Neural cell (in vitro differentiated cells): ENCODE measurements at regions not wholly inside any gene's neighbourhood (a gene's known extent, or its start where the extent isn't known, plus 50 kb on each side); places are given as distances from the start of the nearest gene placed in this dataset.

Experiments
- H2AFZ ChIP-seq: fragments of 200-600, 300-800 bp; sonication (generic), shearing (Covaris generic); 2 replicates; pipeline ENCODE4 v1.6.0; 2014; ENCODE audit warnings: low read depth, mild to moderate bottlenecking, antibody characterized with exemption, low read length, moderate library complexity
- H3F3A ChIP-seq: fragments of 200-600 bp; shearing (Covaris generic); 2 replicates; pipeline ENCODE4 v1.6.1; 2016; ENCODE audit warnings: mild to moderate bottlenecking, moderate library complexity, mixed read lengths, antibody characterized with exemption, low read length; ENCODE audit not compliant: insufficient read depth, poor library complexity, severe bottlenecking
- H3K27ac ChIP-seq: fragments of 200-600, 300-800 bp; sonication (generic), shearing (Covaris generic); 2 replicates; pipeline ENCODE4 v1.5.1; 2014; ENCODE audit warnings: mild to moderate bottlenecking, low read length, moderate library complexity
- H3K27me3 ChIP-seq: fragments of 300-800, 200-600 bp; sonication (generic), shearing (Covaris generic); 2 replicates; pipeline ENCODE4 v1.6.0; 2014; ENCODE audit warnings: mild to moderate bottlenecking, low read depth, low read length, moderate library complexity; ENCODE audit not compliant: insufficient read depth
- H3K36me3 ChIP-seq: fragments of 300-800, 200-600 bp; sonication (generic), shearing (Covaris generic); 2 replicates; pipeline ENCODE4 v1.5.1; 2014; ENCODE audit warnings: mild to moderate bottlenecking, antibody characterized with exemption, low read length, moderate library complexity; ENCODE audit not compliant: insufficient read depth
- H3K4me2 ChIP-seq: fragments of 300-800, 200-600 bp; sonication (generic), shearing (Covaris generic); 2 replicates; pipeline ENCODE4 v1.6.0; 2014; ENCODE audit warnings: mild to moderate bottlenecking, low read length
- H3K4me3 ChIP-seq: fragments of 300-800, 200-600 bp; sonication (generic), shearing (Covaris generic); 2 replicates; pipeline ENCODE4 v1.5.1; 2014; ENCODE audit warnings: mild to moderate bottlenecking, low read length, moderate library complexity
- H3K79me2 ChIP-seq: fragments of 200-600 bp; shearing (Covaris generic); replicated peaks from 2 replicates; pipeline ENCODE4 v1.6.0; 2014; ENCODE audit warnings: mild to moderate bottlenecking, low read length, moderate library complexity; ENCODE audit not compliant: insufficient read depth
- H3K9ac ChIP-seq: fragments of 300-800, 200-600 bp; sonication (generic), shearing (Covaris generic); 2 replicates; pipeline ENCODE4 v1.6.1; 2016; ENCODE audit warnings: mild to moderate bottlenecking, low read length, mixed read lengths
- H3K9me2 ChIP-seq: fragments of 200-600 bp; shearing (Covaris generic); 2 replicates; pipeline ENCODE4 v1.6.1; 2016; ENCODE audit warnings: mild to moderate bottlenecking, low read length, mixed read lengths; ENCODE audit not compliant: insufficient read depth
- H3K9me3 ChIP-seq: fragments of 200-600, 300-800 bp; sonication (generic), shearing (Covaris generic); 2 replicates; pipeline ENCODE4 v1.6.1; 2016; ENCODE audit warnings: mild to moderate bottlenecking, mixed run types, low read length, moderate library complexity, mixed read lengths
- H4K20me1 ChIP-seq: fragments of 200-600 bp; shearing (Covaris generic); 2 replicates; pipeline ENCODE4 v1.6.1; 2016; ENCODE audit warnings: mild to moderate bottlenecking, mixed run types; ENCODE audit not compliant: insufficient read depth
- EP300 ChIP-seq: fragments of 450-650 bp; conservative IDR thresholded peaks from 2 replicates; pipeline ENCODE4 v1.6.1; 2014; ENCODE audit warnings: antibody characterized with exemption, mild to moderate bottlenecking, moderate library complexity; ENCODE audit not compliant: poor library complexity, severe bottlenecking
- EZH2 ChIP-seq: fragments of 200-600, 300-800 bp; shearing (Covaris generic), sonication (generic); IDR thresholded peaks from 2 replicates; pipeline ENCODE4 v1.6.1; 2014; ENCODE audit warnings: antibody characterized with exemption, low read length, borderline replicate concordance, mild to moderate bottlenecking; ENCODE audit not compliant: insufficient read depth, poor library complexity, severe bottlenecking
- MXI1 ChIP-seq: fragments of 450-650 bp; conservative IDR thresholded peaks from 2 replicates; pipeline ENCODE4 v1.6.1; 2014; ENCODE audit warnings: antibody characterized with exemption, mild to moderate bottlenecking; ENCODE audit not compliant: poor library complexity, severe bottlenecking
- POLR2AphosphoS5 ChIP-seq: IDR thresholded peaks from 2 replicates; pipeline ENCODE4 v1.6.1; 2012
- RAD21 ChIP-seq: fragments of 450-650 bp; conservative IDR thresholded peaks from 2 replicates; pipeline ENCODE4 v1.6.1; 2014; ENCODE audit warnings: antibody characterized with exemption, mild to moderate bottlenecking, moderate library complexity
- REST ChIP-seq: IDR thresholded peaks from 2 replicates; pipeline ENCODE4 v1.6.1; 2012; ENCODE audit warnings: borderline replicate concordance
- SMC3 ChIP-seq: fragments of 450-650 bp; conservative IDR thresholded peaks from 2 replicates; pipeline ENCODE4 v1.6.1; 2014; ENCODE audit warnings: antibody characterized with exemption, mild to moderate bottlenecking, moderate library complexity; ENCODE audit not compliant: poor library complexity
- TAF1 ChIP-seq: IDR thresholded peaks from 2 replicates; pipeline ENCODE4 v1.6.1; 2012; ENCODE audit warnings: low read depth
- TF ChIP-seq, protein P1 (sequence below): fragments of 450-650 bp; IDR thresholded peaks from 2 replicates; pipeline ENCODE4 v1.5.1; 2014; ENCODE audit warnings: antibody characterized with exemption, mild to moderate bottlenecking, moderate library complexity; ENCODE audit not compliant: poor library complexity, severe bottlenecking

DNA sequence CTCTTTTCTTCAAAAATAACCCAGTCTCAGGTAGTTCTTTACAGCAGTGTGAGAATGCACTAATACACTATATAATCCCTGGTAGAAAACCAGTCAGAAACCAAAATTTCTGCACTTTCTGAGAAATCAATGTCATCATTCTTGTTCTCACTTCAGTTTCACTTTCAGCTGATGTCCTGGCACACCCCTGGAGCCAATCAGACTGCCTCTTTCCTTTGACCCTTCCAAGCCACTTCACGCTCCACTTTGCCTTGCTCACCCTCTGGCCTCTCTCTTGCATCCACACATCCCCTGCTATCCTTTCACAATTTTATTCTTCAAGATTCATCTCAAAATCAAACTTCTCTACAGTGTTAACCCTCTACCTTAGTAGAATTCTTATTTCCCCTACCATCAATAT is 181.1 kb downstream of the ASCL1 start:
- no peaks in the 10 kb centered on the region for H3K79me2 ChIP-seq
- no peaks in the 10 kb centered on the region for H3F3A ChIP-seq
- H3K4me3 ChIP-seq: no peak overlapping the region
- H3K27me3 ChIP-seq: no peaks in the 10 kb centered on the region
- no peaks in the 10 kb centered on the region for H3K9me2 ChIP-seq
- TF ChIP-seq MXI1 (no peak), SMC3 (no peak)
- no peak overlapping the region for H3K27ac ChIP-seq
- no peaks in the 10 kb centered on the region for H4K20me1 ChIP-seq
- H3K9me3 ChIP-seq: no peaks in the 10 kb centered on the region
- no peak overlapping the region for H2AFZ ChIP-seq
- no peak overlapping the region for H3K4me2 ChIP-seq
- H3K9ac ChIP-seq: no peak overlapping the region
- no peaks in the 10 kb centered on the region for H3K36me3 ChIP-seq

DNA sequence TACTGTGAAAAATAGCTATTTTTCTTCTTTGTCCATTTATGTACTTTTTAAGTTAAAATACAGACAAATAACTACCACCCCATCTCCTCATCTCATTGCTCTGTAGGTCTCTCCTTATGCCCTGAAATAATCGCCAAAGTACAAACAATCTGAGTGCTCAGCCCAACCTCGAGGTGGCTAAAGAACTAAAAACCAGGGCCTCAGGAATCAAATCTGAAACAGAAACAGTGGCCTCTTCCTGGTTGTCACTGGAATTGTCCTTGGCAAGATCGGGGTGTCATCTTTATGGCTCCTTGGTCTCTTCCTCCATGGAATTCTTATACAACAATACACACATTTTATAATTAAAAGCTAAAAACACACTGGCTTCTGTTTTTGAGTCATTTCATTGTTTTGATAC is 182.4 kb downstream of the ASCL1 start:
- H3K27ac ChIP-seq: no peak overlapping the region
- no peaks in the 10 kb centered on the region for H4K20me1 ChIP-seq
- no peaks in the 10 kb centered on the region for H3K9me2 ChIP-seq
- no peaks in the 10 kb centered on the region for H3K79me2 ChIP-seq
- no peak for TF ChIP-seq REST
- no peak for TF ChIP-seq MXI1
- H3K4me3 ChIP-seq: no peak overlapping the region
- no peaks in the 10 kb centered on the region for H3K27me3 ChIP-seq
- no peaks in the 10 kb centered on the region for H3K9me3 ChIP-seq
- H3F3A ChIP-seq: no peaks in the 10 kb centered on the region
- no peak overlapping the region for H3K4me2 ChIP-seq
- no peaks in the 10 kb centered on the region for H3K36me3 ChIP-seq
- no peak overlapping the region for H2AFZ ChIP-seq
- no peak overlapping the region for H3K9ac ChIP-seq

DNA sequence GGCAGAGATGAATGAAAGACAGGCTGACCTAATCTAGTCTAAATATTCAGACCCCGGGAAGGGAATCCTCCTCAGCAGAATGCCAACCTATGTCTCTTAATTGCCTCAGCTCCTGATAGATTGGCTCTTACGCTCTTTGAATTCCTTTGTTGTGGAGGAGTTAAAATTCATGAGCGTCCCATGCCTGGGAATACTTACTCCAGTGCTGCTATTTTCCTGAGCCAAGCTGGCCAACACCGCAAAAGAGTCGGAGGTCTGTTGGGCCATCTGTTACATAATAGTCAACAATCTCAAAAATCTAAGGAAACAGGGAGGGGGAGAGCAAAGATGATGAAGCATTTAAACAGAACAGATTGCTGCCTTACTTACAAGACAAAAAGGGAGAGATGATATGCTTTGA is 182.8 kb downstream of the ASCL1 start:
- Histone ChIP-seq H4K20me1 (no peaks in the 10 kb centered on the region), H3K4me2 (no peak overlapping the region), H2AFZ (no peak overlapping the region), H3K9ac (no peak overlapping the region), H3K36me3 (no peaks in the 10 kb centered on the region), H3F3A (no peaks in the 10 kb centered on the region), H3K79me2 (no peaks in the 10 kb centered on the region), H3K27me3 (no peaks in the 10 kb centered on the region), H3K9me2 (no peaks in the 10 kb centered on the region), H3K27ac (no peak overlapping the region), H3K9me3 (no peaks in the 10 kb centered on the region), H3K4me3 (no peak overlapping the region)
- TF ChIP-seq EP300 (no peak), TAF1 (no peak), SMC3 (no peak), REST (no peak), POLR2AphosphoS5 (no peak), RAD21 (no peak), MXI1 (no peak), EZH2 (no peak)
- TF ChIP-seq, protein P1, sequence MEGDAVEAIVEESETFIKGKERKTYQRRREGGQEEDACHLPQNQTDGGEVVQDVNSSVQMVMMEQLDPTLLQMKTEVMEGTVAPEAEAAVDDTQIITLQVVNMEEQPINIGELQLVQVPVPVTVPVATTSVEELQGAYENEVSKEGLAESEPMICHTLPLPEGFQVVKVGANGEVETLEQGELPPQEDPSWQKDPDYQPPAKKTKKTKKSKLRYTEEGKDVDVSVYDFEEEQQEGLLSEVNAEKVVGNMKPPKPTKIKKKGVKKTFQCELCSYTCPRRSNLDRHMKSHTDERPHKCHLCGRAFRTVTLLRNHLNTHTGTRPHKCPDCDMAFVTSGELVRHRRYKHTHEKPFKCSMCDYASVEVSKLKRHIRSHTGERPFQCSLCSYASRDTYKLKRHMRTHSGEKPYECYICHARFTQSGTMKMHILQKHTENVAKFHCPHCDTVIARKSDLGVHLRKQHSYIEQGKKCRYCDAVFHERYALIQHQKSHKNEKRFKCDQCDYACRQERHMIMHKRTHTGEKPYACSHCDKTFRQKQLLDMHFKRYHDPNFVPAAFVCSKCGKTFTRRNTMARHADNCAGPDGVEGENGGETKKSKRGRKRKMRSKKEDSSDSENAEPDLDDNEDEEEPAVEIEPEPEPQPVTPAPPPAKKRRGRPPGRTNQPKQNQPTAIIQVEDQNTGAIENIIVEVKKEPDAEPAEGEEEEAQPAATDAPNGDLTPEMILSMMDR: no peak
